B cell (primary cell): ENCODE measurements at regions not wholly inside any gene's neighbourhood (a gene's known extent, or its start where the extent isn't known, plus 50 kb on each side); places are given as distances from the start of the nearest gene placed in this dataset.

ENCODE experiments used
- CTCF ChIP-seq: fragments of 200-600 bp; IDR thresholded peaks from one replicate; pipeline ENCODE4 v1.8.0; 2022; ENCODE audit warnings: antibody characterized with exemption, mild to moderate bottlenecking
- EZH2 ChIP-seq: IDR thresholded peaks from 2 replicates; pipeline ENCODE4 v1.6.1; 2012; ENCODE audit warnings: borderline replicate concordance, low read depth, mild to moderate bottlenecking, moderate library complexity, low read length; ENCODE audit not compliant: insufficient read depth, poor library complexity, severe bottlenecking

- no peak for TF ChIP-seq CTCF
- no peak for TF ChIP-seq EZH2
These were observed 217.5 kb downstream of the GJA1 start for GRCh38 chr6:121652726-121653623.
